Activated effector memory CD4-positive, alpha-beta T cell treated with anti-CD3 and anti-CD28 coated beads, Interleukin-2, amount 50 U/mL, for 16 hours (primary cell): ENCODE measurements at regions not wholly inside any gene's neighbourhood (a gene's known extent, or its start where the extent isn't known, plus 50 kb on each side); places are given as distances from the start of the nearest gene placed in this dataset.
"Not testable (repeated sequence)": the region's sequence is repeated elsewhere in the genome, so short reads cannot be mapped to it uniquely, and the experiment has no call there.

Source experiments
- DNase-seq: peaks from one replicate; pipeline ENCODE4 v3.0.0-alpha.2; 2020

- no peak for DNase-seq
These were observed 992.6 kb downstream of the PCDH9 start for GRCh38 chr13:66237411-66238062.

GRCh38 chr13:66234159-66234558 is 996.0 kb downstream of the PCDH9 start:
- no peak for DNase-seq

- not testable (repeated sequence) for DNase-seq
These were observed 998.2 kb downstream of the PCDH9 start for GRCh38 chr13:66231958-66232357.

- no peak for DNase-seq
These were observed 1005.1 kb downstream of the PCDH9 start for GRCh38 chr13:66225072-66225471.

GRCh38 chr13:66224663-66225062 is 1005.5 kb downstream of the PCDH9 start:
- no peak for DNase-seq

- no peak for DNase-seq
These were observed 1007.2 kb downstream of the PCDH9 start for GRCh38 chr13:66222926-66223325.

GRCh38 chr13:66222127-66222526 is 1008.0 kb downstream of the PCDH9 start:
- no peak for DNase-seq

- no peak for DNase-seq
These were observed 1010.6 kb downstream of the PCDH9 start for GRCh38 chr13:66219506-66219905.

- DNase-seq = no peak
These were observed 1011.6 kb downstream of the PCDH9 start for GRCh38 chr13:66218583-66218982.

GRCh38 chr13:66216728-66217127 is 1013.4 kb downstream of the PCDH9 start:
- DNase-seq = no peak

GRCh38 chr13:66214467-66214866 is 1015.7 kb downstream of the PCDH9 start:
- no peak for DNase-seq

- no peak for DNase-seq
These were observed 1017.6 kb downstream of the PCDH9 start for GRCh38 chr13:66212511-66212910.

GRCh38 chr13:66210677-66211076 is 1019.5 kb downstream of the PCDH9 start:
- no peak for DNase-seq

- DNase-seq = no peak
These were observed 1021.5 kb downstream of the PCDH9 start for GRCh38 chr13:66208589-66208988.

GRCh38 chr13:66207610-66208009 is 1022.5 kb downstream of the PCDH9 start:
- no peak for DNase-seq

- no peak for DNase-seq
These were observed 1024.3 kb downstream of the PCDH9 start for GRCh38 chr13:66205807-66206206.

GRCh38 chr13:66200555-66200954 is 1029.6 kb downstream of the PCDH9 start:
- no peak for DNase-seq

- no peak for DNase-seq
These were observed 1034.9 kb downstream of the PCDH9 start for GRCh38 chr13:66195238-66195637.

- no peak for DNase-seq
These were observed 1040.2 kb downstream of the PCDH9 start for GRCh38 chr13:66189986-66190385.

- no peak for DNase-seq
These were observed 1049.3 kb downstream of the PCDH9 start for GRCh38 chr13:66180836-66181235.

- DNase-seq = no peak
These were observed 1058.2 kb downstream of the PCDH9 start for GRCh38 chr13:66171920-66172319.

- no peak for DNase-seq
These were observed 1067.7 kb downstream of the PCDH9 start for GRCh38 chr13:66162470-66162869.

- no peak for DNase-seq
These were observed 1070.6 kb downstream of the PCDH9 start for GRCh38 chr13:66159511-66159910.

- no peak for DNase-seq
These were observed 1075.2 kb downstream of the PCDH9 start for GRCh38 chr13:66154976-66155375.

- no peak for DNase-seq
These were observed 1075.8 kb downstream of the PCDH9 start for GRCh38 chr13:66154354-66154753.
